Panc1 (cell line): ENCODE measurements at regions not wholly inside any gene's neighbourhood (a gene's known extent, or its start where the extent isn't known, plus 50 kb on each side); places are given as distances from the start of the nearest gene placed in this dataset.

Source experiments
- TCF7L2 ChIP-seq: IDR thresholded peaks from 2 replicates; pipeline ENCODE4 v1.6.1; 2011; ENCODE audit warnings: mild to moderate bottlenecking, low read depth, low read length, inconsistent platforms
- TF ChIP-seq, protein P1 (sequence below): fragments of 450-650 bp; IDR thresholded peaks from 2 replicates; pipeline ENCODE4 v1.5.1; 2017; ENCODE audit warnings: mild to moderate bottlenecking
- TF ChIP-seq, protein P2 (sequence below), 2 experiments: IDR thresholded peaks; 2 replicates each; pipeline ENCODE4 v1.6.1; 2011 to 2012; ENCODE audit warnings: low read depth in 2 of 2, control low read depth in 1 of 2, low read length in 1 of 2, mild to moderate bottlenecking in 1 of 2, moderate library complexity in 1 of 2; ENCODE audit not compliant: insufficient read depth in 1 of 2

DNA sequence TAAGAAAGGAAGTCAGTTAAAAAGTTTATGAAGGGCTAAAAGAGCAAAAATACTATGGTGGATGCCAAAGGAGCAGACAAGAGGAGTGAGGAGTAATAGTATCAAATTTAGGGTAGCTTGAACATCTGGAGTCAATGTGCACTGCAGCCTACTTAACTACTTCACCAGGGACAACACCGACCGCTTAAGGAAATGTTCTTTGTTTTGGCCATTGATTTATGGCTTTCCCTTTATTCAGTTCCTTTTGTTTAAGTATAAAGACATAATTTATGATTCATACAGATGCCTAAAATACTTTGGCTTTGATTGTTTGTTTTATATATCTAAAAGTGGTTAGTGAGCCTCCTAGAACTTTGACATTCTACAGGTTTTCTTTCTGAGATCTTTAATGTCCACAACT lies 276.3 kb upstream of the PRR20A start:
- TF ChIP-seq, protein P1, sequence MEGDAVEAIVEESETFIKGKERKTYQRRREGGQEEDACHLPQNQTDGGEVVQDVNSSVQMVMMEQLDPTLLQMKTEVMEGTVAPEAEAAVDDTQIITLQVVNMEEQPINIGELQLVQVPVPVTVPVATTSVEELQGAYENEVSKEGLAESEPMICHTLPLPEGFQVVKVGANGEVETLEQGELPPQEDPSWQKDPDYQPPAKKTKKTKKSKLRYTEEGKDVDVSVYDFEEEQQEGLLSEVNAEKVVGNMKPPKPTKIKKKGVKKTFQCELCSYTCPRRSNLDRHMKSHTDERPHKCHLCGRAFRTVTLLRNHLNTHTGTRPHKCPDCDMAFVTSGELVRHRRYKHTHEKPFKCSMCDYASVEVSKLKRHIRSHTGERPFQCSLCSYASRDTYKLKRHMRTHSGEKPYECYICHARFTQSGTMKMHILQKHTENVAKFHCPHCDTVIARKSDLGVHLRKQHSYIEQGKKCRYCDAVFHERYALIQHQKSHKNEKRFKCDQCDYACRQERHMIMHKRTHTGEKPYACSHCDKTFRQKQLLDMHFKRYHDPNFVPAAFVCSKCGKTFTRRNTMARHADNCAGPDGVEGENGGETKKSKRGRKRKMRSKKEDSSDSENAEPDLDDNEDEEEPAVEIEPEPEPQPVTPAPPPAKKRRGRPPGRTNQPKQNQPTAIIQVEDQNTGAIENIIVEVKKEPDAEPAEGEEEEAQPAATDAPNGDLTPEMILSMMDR, result no peak
- TF ChIP-seq, protein P2, sequence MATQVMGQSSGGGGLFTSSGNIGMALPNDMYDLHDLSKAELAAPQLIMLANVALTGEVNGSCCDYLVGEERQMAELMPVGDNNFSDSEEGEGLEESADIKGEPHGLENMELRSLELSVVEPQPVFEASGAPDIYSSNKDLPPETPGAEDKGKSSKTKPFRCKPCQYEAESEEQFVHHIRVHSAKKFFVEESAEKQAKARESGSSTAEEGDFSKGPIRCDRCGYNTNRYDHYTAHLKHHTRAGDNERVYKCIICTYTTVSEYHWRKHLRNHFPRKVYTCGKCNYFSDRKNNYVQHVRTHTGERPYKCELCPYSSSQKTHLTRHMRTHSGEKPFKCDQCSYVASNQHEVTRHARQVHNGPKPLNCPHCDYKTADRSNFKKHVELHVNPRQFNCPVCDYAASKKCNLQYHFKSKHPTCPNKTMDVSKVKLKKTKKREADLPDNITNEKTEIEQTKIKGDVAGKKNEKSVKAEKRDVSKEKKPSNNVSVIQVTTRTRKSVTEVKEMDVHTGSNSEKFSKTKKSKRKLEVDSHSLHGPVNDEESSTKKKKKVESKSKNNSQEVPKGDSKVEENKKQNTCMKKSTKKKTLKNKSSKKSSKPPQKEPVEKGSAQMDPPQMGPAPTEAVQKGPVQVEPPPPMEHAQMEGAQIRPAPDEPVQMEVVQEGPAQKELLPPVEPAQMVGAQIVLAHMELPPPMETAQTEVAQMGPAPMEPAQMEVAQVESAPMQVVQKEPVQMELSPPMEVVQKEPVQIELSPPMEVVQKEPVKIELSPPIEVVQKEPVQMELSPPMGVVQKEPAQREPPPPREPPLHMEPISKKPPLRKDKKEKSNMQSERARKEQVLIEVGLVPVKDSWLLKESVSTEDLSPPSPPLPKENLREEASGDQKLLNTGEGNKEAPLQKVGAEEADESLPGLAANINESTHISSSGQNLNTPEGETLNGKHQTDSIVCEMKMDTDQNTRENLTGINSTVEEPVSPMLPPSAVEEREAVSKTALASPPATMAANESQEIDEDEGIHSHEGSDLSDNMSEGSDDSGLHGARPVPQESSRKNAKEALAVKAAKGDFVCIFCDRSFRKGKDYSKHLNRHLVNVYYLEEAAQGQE (IDR thresholded peaks at IDR 0.05; ENCODE audit: insufficient read depth in 1 of 2, low read depth in 2 of 2, low read length in 1 of 2), result no peak
- TF ChIP-seq TCF7L2, result no peak
